WI38 (cell line): ENCODE measurements at regions not wholly inside any gene's neighbourhood (a gene's known extent, or its start where the extent isn't known, plus 50 kb on each side); places are given as distances from the start of the nearest gene placed in this dataset.

Experiments
- H3K4me3 ChIP-seq: 2 replicates; pipeline ENCODE4 v1.5.1; 2011; ENCODE audit warnings: low read depth, mild to moderate bottlenecking, control low read depth, low read length
- TF ChIP-seq, protein P1 (sequence below): IDR thresholded peaks from 2 replicates; pipeline ENCODE4 v1.5.1; 2012; ENCODE audit warnings: low read depth, mild to moderate bottlenecking, control low read depth, low read length

DNA sequence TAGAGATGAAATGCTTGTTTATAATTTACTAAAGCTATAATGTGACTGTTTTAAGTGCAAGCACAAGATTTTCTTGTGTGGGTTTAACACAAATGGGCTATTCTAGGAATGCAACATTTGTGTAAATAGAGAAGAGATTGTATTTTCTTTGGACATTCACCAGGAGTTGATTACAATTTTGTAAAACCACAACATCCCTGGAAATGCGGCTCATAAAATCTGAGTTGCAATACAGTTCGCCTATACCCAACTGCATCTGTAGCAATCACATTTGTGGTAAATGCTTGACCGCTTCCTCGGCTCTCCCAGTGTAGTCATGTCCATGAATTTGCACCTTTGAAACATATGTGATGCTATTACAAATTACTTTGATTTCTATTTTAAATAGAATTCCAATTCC is 348.7 kb upstream of the CDH20 start:
- no peak overlapping the region for H3K4me3 ChIP-seq
- TF ChIP-seq, protein P1, sequence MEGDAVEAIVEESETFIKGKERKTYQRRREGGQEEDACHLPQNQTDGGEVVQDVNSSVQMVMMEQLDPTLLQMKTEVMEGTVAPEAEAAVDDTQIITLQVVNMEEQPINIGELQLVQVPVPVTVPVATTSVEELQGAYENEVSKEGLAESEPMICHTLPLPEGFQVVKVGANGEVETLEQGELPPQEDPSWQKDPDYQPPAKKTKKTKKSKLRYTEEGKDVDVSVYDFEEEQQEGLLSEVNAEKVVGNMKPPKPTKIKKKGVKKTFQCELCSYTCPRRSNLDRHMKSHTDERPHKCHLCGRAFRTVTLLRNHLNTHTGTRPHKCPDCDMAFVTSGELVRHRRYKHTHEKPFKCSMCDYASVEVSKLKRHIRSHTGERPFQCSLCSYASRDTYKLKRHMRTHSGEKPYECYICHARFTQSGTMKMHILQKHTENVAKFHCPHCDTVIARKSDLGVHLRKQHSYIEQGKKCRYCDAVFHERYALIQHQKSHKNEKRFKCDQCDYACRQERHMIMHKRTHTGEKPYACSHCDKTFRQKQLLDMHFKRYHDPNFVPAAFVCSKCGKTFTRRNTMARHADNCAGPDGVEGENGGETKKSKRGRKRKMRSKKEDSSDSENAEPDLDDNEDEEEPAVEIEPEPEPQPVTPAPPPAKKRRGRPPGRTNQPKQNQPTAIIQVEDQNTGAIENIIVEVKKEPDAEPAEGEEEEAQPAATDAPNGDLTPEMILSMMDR: no peak

DNA sequence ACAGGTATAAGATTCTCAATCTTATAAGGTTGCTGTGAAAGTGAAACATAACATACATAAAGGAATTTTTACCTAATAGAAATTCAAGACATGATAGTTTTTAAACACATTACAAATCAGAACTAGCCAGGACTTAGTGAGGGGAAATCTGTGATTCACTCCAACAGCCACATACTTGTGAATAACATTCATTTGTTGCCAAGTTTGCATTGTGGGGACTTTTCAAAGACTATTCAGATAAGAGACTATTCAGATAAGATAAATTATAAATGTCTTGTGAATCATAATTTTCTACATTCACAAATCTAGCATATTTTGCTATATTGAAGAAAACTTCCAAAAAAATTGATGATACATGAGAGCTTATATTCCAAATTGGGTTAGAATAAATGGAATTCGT is 345.3 kb upstream of the CDH20 start:
- no peak overlapping the region for H3K4me3 ChIP-seq
- TF ChIP-seq, protein P1: no peak

DNA sequence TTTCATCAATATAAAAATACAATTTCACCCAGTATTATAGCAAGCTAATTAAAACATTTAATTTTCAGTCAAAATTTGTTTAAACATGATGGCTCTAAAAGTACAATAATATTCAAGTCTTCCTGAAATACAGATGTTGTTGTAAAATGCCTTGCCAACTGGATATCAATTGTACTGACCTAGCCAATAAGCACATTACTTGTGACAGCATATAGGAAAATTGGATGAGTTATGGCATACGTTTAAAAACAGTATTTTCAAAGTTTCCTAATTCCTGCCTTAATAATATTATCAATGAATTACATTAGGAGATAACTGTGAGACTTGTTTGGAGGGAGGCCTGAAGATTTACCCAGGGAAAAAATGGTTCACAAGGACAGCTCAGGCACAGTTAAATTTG is 336.9 kb upstream of the CDH20 start:
- H3K4me3 ChIP-seq: no peak overlapping the region
- TF ChIP-seq, protein P1: no peak

DNA sequence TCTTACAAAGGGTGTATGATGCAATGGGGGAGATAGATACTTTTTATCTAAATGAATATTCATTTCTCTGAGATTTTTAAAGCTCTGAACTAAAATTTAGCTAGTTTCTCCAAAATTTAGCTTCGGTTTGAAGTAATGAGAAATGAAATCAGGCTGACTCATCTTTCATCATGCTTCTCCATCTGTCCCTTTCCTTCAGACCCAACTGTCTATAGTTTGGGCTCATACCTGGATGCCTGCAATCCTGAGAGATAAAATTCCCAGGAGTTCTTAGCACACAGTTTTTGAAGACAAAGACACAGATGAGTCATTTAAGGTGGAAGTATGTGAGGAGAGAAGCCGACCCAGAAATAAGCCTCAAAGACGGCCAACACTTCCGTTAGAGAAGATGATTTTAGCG is 336.4 kb upstream of the CDH20 start:
- TF ChIP-seq, protein P1: no peak
- H3K4me3 ChIP-seq: no peak overlapping the region

DNA sequence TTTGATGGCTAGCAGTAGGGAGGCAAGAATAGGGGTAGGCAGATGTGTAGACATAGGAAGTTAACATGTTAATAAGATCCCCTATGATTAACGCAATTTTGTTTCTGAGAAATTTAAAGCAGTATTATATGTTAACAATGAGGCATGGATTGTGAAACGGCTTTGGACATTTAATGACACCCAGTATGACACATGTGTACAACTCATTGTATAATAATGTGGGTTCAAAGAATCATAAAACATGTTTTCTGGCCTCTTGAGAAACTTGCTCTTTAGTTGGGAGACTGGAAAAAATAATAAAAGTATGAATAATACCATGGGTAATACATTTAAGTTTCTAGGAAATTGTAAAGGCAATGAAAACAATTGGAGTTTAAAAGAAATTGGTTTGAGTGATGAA is 332.1 kb upstream of the CDH20 start:
- H3K4me3 ChIP-seq: no peak overlapping the region
- TF ChIP-seq, protein P1: no peak

DNA sequence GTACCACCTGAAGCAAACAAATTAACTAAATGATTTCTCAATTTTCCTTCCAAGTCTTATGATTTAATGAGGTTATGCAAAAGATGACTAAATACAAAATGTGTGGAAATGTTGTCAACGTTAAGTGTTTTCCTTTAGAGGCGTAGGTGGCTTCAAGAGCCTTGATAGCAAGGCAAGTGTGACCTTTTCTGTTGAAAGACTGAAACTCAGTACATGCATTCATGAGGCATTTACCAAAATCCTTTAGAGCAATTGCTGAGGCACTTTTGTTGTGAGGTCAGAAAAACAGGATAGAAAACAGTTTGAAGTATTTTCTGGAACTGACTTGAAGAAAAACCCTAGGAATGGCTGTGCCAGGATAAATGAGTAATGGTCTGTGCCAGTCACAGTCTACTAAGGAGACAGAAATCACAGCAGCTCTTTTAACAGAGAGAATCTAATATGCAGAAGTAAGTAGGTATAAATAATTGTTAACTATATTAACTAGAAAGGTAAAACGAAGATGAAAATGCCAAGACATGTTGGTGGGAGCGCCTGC is 326.5 kb upstream of the CDH20 start:
- TF ChIP-seq, protein P1: no peak
- H3K4me3 ChIP-seq: no peak overlapping the region

DNA sequence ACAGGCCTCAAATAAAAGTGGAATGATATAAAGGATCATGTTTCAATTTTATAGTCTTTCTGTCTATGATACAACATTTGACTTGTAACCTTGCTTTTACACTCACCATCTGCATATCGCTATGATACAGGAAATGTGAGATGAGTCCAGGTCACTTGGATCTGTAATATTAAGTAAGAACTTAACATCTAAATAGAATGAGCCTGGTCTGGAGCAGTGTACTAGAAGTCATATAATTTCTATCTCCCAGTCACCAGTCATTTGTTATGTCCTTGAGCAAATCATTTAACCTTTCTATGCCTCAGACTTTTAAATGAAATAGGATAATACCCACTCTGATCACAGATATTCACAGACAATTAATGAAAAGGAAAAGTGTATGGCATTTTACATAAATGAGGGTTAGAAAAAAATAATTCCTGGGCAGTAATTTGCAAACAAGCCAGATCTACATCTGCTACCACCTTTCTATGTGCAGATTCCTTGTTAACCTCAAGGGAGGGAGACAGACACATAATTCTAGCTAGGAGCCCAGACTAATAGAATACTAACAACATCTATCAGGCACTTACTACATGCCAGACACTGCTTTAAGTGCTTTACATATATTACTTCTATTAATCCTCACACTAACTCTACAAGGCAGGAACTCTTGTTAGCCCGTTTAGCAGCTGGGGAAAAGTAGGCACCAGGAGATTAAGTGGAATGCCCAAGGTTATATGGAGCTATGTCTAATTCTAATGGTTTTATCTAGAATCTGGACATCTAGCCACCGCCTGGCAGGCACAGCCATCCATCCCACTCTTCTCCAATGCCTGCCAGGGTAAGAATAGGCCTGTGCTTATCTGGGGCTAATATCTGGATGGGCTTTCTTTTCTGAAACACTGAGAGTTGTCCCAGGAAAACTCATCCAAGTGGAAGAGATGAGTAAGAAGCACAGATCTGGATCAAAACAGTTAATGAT is 313.6 kb upstream of the CDH20 start:
- TF ChIP-seq, protein P1: no peak
- H3K4me3 ChIP-seq: no peak overlapping the region
